Lung (tissue), 11 donors: ENCODE measurements at regions not wholly inside any gene's neighbourhood (a gene's known extent, or its start where the extent isn't known, plus 50 kb on each side); places are given as distances from the start of the nearest gene placed in this dataset.
A peak's percentile ranks its signal among the peaks of the same experiment; 100 is the strongest.

Experiments
- ATAC-seq: fragments of 200-7000 bp; cut with Tn5 transposase; one replicate; pipeline ENCODE4 v1.9.1; 2020; ENCODE audit warnings: moderate number of reproducible peaks; ENCODE audit not compliant: insufficient read depth, low FRiP score
- DNase-seq, 3 donors: peaks; one replicate each; pipeline ENCODE4 v3.0.0-alpha.2; 2013 to 2017
- H3K27ac ChIP-seq, 2 donors: one replicate each; pipeline ENCODE4 v1.5.1; 2013; ENCODE audit warnings: mild to moderate bottlenecking in 2 of 2, moderate library complexity in 2 of 2, control low read depth in 1 of 2, inconsistent platforms in 1 of 2, low read depth in 1 of 2, low read length in 1 of 2
- H3K27me3 ChIP-seq, 3 donors: one replicate each; pipeline ENCODE4 v1.5.1; 2013; ENCODE audit warnings: low read length in 2 of 3; ENCODE audit not compliant: control insufficient read depth in 3 of 3, insufficient read depth in 3 of 3
- H3K36me3 ChIP-seq, 4 donors: one replicate each; pipeline ENCODE4 v1.5.1; 2013; ENCODE audit warnings: low read length in 4 of 4, mild to moderate bottlenecking in 1 of 4, moderate library complexity in 1 of 4; ENCODE audit not compliant: control insufficient read depth in 4 of 4, insufficient read depth in 4 of 4
- H3K4me1 ChIP-seq, 5 donors: one replicate each; pipeline ENCODE4 v1.5.1; 2013; ENCODE audit warnings: low read length in 5 of 5, mild to moderate bottlenecking in 2 of 5, moderate library complexity in 1 of 5; ENCODE audit not compliant: control insufficient read depth in 5 of 5, insufficient read depth in 5 of 5
- H3K4me3 ChIP-seq: one replicate; pipeline ENCODE4 v1.5.1; 2013; ENCODE audit warnings: mild to moderate bottlenecking, control low read depth, moderate library complexity
- H3K9ac ChIP-seq, 2 donors: one replicate each; pipeline ENCODE4 v1.5.1; 2013; ENCODE audit warnings: low read length in 2 of 2, control low read depth in 1 of 2; ENCODE audit not compliant: insufficient read depth in 1 of 2
- H3K9me3 ChIP-seq, 4 donors: one replicate each; pipeline ENCODE4 v1.5.1; 2013; ENCODE audit warnings: low read length in 3 of 4, mild to moderate bottlenecking in 1 of 4, moderate library complexity in 1 of 4; ENCODE audit not compliant: control insufficient read depth in 4 of 4, insufficient read depth in 3 of 4
- WGBS, 2 donors: extraction: QIAGEN DNeasy Blood & Tissue Kit; methylation state at CpG; one replicate each; pipeline ENCODE4 v1.1.7; 2013; 5-methylcytosine and 5-hydroxymethylcytosine counted together
- TF ChIP-seq, protein P1 (sequence below): IDR thresholded peaks from 2 replicates; pipeline ENCODE4 v1.5.1; 2012; ENCODE audit warnings: mild to moderate bottlenecking; ENCODE audit errors: control extremely low read depth, extremely low read depth
- donor health status: control.
- donor health status: control.
- donor health status: Bipolar disorder and iron deficiency.
- donor health status: healthy.
- donor health status: DM: yes; HTN: yes; CAD: no.

DNA sequence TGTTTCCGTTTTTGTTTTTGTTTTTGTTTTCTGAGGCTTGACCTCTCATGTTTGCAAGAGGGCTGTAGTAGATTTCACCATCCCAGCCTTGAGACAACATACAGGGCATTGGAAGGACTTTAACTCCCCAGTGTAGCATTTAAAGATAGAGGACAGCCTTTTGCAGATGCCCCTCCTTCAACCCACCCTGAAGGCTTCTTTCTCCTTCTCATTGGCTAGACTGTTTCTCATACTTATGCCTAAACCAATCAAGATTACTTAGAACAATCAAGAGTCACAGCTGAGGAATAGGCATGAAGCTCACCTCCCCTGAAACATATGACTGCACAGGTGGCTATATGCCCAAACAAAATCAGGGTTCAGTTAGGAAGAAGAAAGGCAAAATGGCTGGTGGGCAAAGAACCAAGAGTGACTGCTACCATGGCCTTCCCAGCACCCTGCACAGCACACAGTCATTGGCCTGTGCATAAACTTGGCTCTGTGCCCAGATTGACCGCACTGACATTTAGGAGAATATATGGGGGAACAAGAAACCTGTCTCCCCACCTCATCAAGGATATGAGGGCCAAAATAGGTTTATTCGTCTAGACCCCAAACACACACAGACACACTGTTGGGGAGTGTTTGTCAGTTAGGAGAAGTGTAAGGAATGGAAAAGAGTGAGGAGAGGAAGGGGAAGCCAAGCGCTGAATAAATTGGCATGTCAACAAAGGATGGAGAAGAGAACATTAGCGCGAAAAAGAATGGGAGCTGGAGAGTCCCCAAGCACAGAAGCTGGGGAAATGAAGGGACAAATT is 137.3 kb upstream of the RANBP3L start:
- peaks cover 0 to 3% (median 0%) of the 10 kb centered on the region in 5 donors for H3K4me1 ChIP-seq
- H3K27me3 ChIP-seq, result no peaks in the 10 kb centered on the region
- no peak for ATAC-seq
- no peaks in the 10 kb centered on the region for H3K36me3 ChIP-seq
- 70 to 78% methylated on average over 6 of the region's 6 CpGs for whole genome bisulfite sequencing, 2 donors
- no peak overlapping the region for H3K9ac ChIP-seq
- no peaks in the 10 kb centered on the region for H3K9me3 ChIP-seq
- DNase-seq, result peak in 2 of 3 donors; percentile 28 to 50
- no peak overlapping the region for H3K27ac ChIP-seq
- no peak overlapping the region for H3K4me3 ChIP-seq
- TF ChIP-seq, protein P1, sequence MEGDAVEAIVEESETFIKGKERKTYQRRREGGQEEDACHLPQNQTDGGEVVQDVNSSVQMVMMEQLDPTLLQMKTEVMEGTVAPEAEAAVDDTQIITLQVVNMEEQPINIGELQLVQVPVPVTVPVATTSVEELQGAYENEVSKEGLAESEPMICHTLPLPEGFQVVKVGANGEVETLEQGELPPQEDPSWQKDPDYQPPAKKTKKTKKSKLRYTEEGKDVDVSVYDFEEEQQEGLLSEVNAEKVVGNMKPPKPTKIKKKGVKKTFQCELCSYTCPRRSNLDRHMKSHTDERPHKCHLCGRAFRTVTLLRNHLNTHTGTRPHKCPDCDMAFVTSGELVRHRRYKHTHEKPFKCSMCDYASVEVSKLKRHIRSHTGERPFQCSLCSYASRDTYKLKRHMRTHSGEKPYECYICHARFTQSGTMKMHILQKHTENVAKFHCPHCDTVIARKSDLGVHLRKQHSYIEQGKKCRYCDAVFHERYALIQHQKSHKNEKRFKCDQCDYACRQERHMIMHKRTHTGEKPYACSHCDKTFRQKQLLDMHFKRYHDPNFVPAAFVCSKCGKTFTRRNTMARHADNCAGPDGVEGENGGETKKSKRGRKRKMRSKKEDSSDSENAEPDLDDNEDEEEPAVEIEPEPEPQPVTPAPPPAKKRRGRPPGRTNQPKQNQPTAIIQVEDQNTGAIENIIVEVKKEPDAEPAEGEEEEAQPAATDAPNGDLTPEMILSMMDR, result no peak

DNA sequence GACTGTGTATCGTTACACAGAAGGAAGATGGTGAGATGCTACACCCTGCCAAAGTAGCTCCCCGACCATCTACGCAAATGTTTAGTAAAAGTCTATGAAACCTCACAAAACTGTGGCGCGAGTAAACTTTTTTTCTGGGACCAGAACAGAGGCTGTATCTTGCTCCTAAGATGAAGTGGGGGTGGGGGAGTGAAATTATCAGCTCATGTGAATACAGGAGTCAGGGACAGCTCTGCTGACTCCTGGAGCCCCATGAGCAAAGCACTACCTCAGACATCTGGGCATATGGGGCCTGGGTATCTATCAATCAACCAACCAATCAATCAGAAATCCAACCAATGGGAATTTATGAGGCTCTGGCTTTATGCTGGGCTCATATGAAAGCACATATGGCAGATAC is 138.6 kb upstream of the RANBP3L start:
- TF ChIP-seq, protein P1, result no peak
- no peak overlapping the region for H3K4me3 ChIP-seq
- no peak overlapping the region for H3K27ac ChIP-seq
- no peaks in the 10 kb centered on the region for H3K9me3 ChIP-seq
- H3K27me3 ChIP-seq, result no peaks in the 10 kb centered on the region
- ATAC-seq, result no peak
- no peaks in the 10 kb centered on the region for H3K36me3 ChIP-seq
- DNase-seq, result no peak
- 92 to 96% methylated on average over 5 of the region's 5 CpGs for WGBS, 2 donors
- no peak overlapping the region for H3K9ac ChIP-seq
- peaks cover 0 to 9% (median 0%) of the 10 kb centered on the region in 5 donors for H3K4me1 ChIP-seq

GRCh38 chr5:36441280-36441679 is 139.6 kb upstream of the RANBP3L start:
- H3K27ac ChIP-seq, result no peak overlapping the region
- no peak overlapping the region for H3K4me3 ChIP-seq
- DNase-seq (no peak), ATAC-seq (no peak)
- TF ChIP-seq, protein P1, result no peak
- H3K9ac ChIP-seq, result no peak overlapping the region
- peaks cover 0 to 9% (median 0%) of the 10 kb centered on the region in 5 donors for H3K4me1 ChIP-seq
- 92 to 100% methylated on average over 1 of the region's 1 CpG for WGBS, 2 donors
- H3K36me3 ChIP-seq, result no peaks in the 10 kb centered on the region
- no peaks in the 10 kb centered on the region for H3K27me3 ChIP-seq
- no peaks in the 10 kb centered on the region for H3K9me3 ChIP-seq
